GM21381 (cell line): ENCODE measurements at regions not wholly inside any gene's neighbourhood (a gene's known extent, or its start where the extent isn't known, plus 50 kb on each side); places are given as distances from the start of the nearest gene placed in this dataset.
"Not testable (repeated sequence)": the region's sequence is repeated elsewhere in the genome, so short reads cannot be mapped to it uniquely, and the experiment has no call there.

Experiments used
- ATAC-seq: cut with Tn5 transposase; IDR thresholded peaks from one replicate; pipeline ENCODE4 v1.9.1; 2021; ENCODE audit warnings: mild to moderate bottlenecking, moderate library complexity; ENCODE audit not compliant: unreplicated experiment

- ATAC-seq, result no peak
These were observed 105.4 kb upstream of the ANKRD28 start for GRCh38 chr3:15903164-15903563.

GRCh38 chr3:15903759-15904720 is 106.3 kb upstream of the ANKRD28 start:
- no peak for ATAC-seq

GRCh38 chr3:15905041-15905440 is 107.3 kb upstream of the ANKRD28 start:
- no peak for ATAC-seq

- ATAC-seq, result not testable (repeated sequence)
These were observed 109.6 kb upstream of the ANKRD28 start for GRCh38 chr3:15907403-15907802.

GRCh38 chr3:15918988-15919387 is 121.2 kb upstream of the ANKRD28 start:
- no peak for ATAC-seq

GRCh38 chr3:15919971-15920370 is 122.2 kb upstream of the ANKRD28 start:
- no peak for ATAC-seq

GRCh38 chr3:15923640-15924405 is 126.0 kb upstream of the ANKRD28 start:
- ATAC-seq, result no peak

- no peak for ATAC-seq
These were observed 127.1 kb upstream of the ANKRD28 start for GRCh38 chr3:15924914-15925313.

GRCh38 chr3:15926871-15927270 is 129.1 kb upstream of the ANKRD28 start:
- no peak for ATAC-seq

GRCh38 chr3:15927969-15928368 is 130.2 kb upstream of the ANKRD28 start:
- ATAC-seq, result no peak

- no peak for ATAC-seq
These were observed 132.3 kb upstream of the ANKRD28 start for GRCh38 chr3:15929944-15930571.

- ATAC-seq, result no peak
These were observed 134.8 kb upstream of the ANKRD28 start for GRCh38 chr3:15932348-15933300.

- ATAC-seq, result no peak
These were observed 135.8 kb upstream of the ANKRD28 start for GRCh38 chr3:15933439-15934139.

GRCh38 chr3:15934389-15935195 is 136.8 kb upstream of the ANKRD28 start:
- ATAC-seq, result no peak

- ATAC-seq, result no peak
These were observed 138.5 kb upstream of the ANKRD28 start for GRCh38 chr3:15936312-15936711.

GRCh38 chr3:15940641-15941040 is 142.9 kb upstream of the ANKRD28 start:
- no peak for ATAC-seq

- ATAC-seq, result not testable (repeated sequence)
These were observed 143.7 kb upstream of the ANKRD28 start for GRCh38 chr3:15941457-15941856.

- ATAC-seq, result no peak
These were observed 144.2 kb upstream of the ANKRD28 start for GRCh38 chr3:15941958-15942357.

GRCh38 chr3:15942462-15942861 is 144.7 kb upstream of the ANKRD28 start:
- no peak for ATAC-seq
